C4-2B (cell line): ENCODE measurements at regions not wholly inside any gene's neighbourhood (a gene's known extent, or its start where the extent isn't known, plus 50 kb on each side); places are given as distances from the start of the nearest gene placed in this dataset.

Experiments
- ZFX ChIP-seq: fragments of 450-650 bp; IDR thresholded peaks from 2 replicates; pipeline ENCODE4 v1.6.1; 2017
- TF ChIP-seq, protein P1 (sequence below): fragments of 450-650 bp; conservative IDR thresholded peaks from 2 replicates; pipeline ENCODE4 v1.5.1; 2017; ENCODE audit warnings: mild to moderate bottlenecking

DNA sequence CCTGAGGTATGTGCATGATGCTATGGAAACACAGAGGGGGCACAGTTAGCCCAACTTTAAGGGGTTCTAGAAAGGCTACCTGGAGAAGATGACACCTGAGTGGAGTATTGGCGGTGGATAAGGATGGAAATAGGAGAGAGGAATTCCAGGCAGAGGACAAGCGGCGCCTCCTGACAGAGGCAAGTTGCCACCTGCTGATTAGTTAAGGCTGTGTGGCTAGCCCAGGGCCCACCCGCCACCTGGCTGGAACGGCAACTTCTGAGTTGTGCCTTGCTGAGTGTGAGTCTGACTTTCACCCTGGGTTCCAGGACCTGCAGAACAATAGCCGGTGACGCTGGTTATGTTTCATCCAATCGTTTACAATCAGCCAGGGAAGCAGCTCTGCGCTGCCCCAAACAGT, 126.9 kb upstream of the LMO4 start:
- TF ChIP-seq, protein P1, sequence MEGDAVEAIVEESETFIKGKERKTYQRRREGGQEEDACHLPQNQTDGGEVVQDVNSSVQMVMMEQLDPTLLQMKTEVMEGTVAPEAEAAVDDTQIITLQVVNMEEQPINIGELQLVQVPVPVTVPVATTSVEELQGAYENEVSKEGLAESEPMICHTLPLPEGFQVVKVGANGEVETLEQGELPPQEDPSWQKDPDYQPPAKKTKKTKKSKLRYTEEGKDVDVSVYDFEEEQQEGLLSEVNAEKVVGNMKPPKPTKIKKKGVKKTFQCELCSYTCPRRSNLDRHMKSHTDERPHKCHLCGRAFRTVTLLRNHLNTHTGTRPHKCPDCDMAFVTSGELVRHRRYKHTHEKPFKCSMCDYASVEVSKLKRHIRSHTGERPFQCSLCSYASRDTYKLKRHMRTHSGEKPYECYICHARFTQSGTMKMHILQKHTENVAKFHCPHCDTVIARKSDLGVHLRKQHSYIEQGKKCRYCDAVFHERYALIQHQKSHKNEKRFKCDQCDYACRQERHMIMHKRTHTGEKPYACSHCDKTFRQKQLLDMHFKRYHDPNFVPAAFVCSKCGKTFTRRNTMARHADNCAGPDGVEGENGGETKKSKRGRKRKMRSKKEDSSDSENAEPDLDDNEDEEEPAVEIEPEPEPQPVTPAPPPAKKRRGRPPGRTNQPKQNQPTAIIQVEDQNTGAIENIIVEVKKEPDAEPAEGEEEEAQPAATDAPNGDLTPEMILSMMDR = no peak
- no peak for TF ChIP-seq ZFX
